ENCODE measurements at regions not wholly inside any gene's neighbourhood (a gene's known extent, or its start where the extent isn't known, plus 50 kb on each side); places are given as distances from the start of the nearest gene placed in this dataset.

- no TSS peak for BruUV-seq (replicated peaks)
- no peaks in the 10 kb centered on the region for H3K4me1 ChIP-seq
- ChIA-PET POLR2A (no interaction called here), CTCF (no interaction called here)
- DNase-seq = no peak
- H3K4me1 Mint-ChIP-seq (ENCODE audit: low read depth, unreplicated experiment) = peaks cover 7% of the 10 kb centered on the region
- intact Hi-C loops (cut with micrococcal nuclease; ENCODE audit: unreplicated experiment) = no loop called here
- no peaks in the 10 kb centered on the region for H3K36me3 ChIP-seq (ENCODE audit: control insufficient read depth, insufficient read depth, low read length)
- H3K36me3 Mint-ChIP-seq (ENCODE audit: insufficient read depth, unreplicated experiment) = no peaks in the 10 kb centered on the region
- TF ChIP-seq CTCF (IDR thresholded peaks at IDR 0.05; ENCODE audit: insufficient read depth in 1 of 2, low read depth in 1 of 2, low read length in 1 of 2, severe bottlenecking in 1 of 2, unreplicated experiment in 1 of 2) = no peak
- H3K9me3 Mint-ChIP-seq (ENCODE audit: unreplicated experiment) = no peaks in the 10 kb centered on the region
- H3K27ac Mint-ChIP-seq (ENCODE audit: unreplicated experiment) = no peak overlapping the region
- H3K9me3 ChIP-seq = 0 out of 2 replicates have a peak, but pooled peaks cover 3% of the 10 kb centered on the region
- no peaks in the 10 kb centered on the region for H3K27me3 ChIP-seq (replicated peaks; ENCODE audit: control insufficient read depth, insufficient read depth, low read length)
- H3K4me3 Mint-ChIP-seq (ENCODE audit: unreplicated experiment) = no peak overlapping the region
- no peaks in the 10 kb centered on the region for H3K27me3 Mint-ChIP-seq (ENCODE audit: insufficient read depth, unreplicated experiment)
- no peak overlapping the region for H3K4me3 ChIP-seq (ENCODE audit: low read depth, low read length)
Measured at GRCh38 chr1:244353551-244354091, 98.1 kb downstream of the ADSS2 start.

DNA sequence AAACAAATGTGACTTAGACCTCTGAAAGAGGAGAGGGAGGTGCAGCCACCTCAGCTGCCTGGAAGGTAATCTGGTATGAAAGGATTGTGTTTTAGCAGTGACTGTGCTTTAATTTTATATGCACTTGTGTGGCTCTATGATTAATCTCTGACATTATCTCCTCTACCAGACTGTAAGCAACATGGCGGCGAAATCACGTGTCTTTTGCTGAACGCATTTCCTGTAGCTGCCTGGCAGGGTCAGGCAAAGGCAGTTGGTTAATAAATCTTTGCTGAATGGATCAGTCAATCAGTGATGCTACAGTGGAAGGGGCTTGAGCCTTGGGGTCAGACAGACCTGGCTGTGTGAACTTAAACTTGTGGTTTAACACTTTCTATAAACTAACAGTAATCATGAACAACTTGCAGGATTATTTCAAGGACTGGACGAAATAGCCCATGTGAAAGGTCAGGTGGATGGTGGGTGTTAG lies 96.9 kb downstream of the ADSS2 start:
- ChIA-PET CTCF (no interaction called here), POLR2A (no interaction called here)
- Mint-ChIP-seq H3K9me3 (ENCODE audit: unreplicated experiment) (no peaks in the 10 kb centered on the region), H3K27me3 (ENCODE audit: insufficient read depth, unreplicated experiment) (no peaks in the 10 kb centered on the region), H3K27ac (ENCODE audit: unreplicated experiment) (no peak overlapping the region), H3K36me3 (ENCODE audit: insufficient read depth, unreplicated experiment) (no peaks in the 10 kb centered on the region), H3K4me3 (ENCODE audit: unreplicated experiment) (no peak overlapping the region), H3K4me1 (ENCODE audit: low read depth, unreplicated experiment) (peaks cover 4% of the 10 kb centered on the region)
- no TSS peak for BruUV-seq (replicated peaks)
- Histone ChIP-seq H3K9me3 (0 out of 2 replicates have a peak, but pooled peaks cover 3% of the 10 kb centered on the region), H3K27me3 (replicated peaks; ENCODE audit: control insufficient read depth, insufficient read depth, low read length) (no peaks in the 10 kb centered on the region), H3K36me3 (ENCODE audit: control insufficient read depth, insufficient read depth, low read length) (no peaks in the 10 kb centered on the region), H3K4me3 (ENCODE audit: low read depth, low read length) (no peak overlapping the region), H3K4me1 (no peaks in the 10 kb centered on the region)
- no peak for TF ChIP-seq CTCF (IDR thresholded peaks at IDR 0.05; ENCODE audit: insufficient read depth in 1 of 2, low read depth in 1 of 2, low read length in 1 of 2, severe bottlenecking in 1 of 2, unreplicated experiment in 1 of 2)
- intact Hi-C loops (cut with micrococcal nuclease; ENCODE audit: unreplicated experiment) = no loop called here
- no peak for DNase-seq

DNA sequence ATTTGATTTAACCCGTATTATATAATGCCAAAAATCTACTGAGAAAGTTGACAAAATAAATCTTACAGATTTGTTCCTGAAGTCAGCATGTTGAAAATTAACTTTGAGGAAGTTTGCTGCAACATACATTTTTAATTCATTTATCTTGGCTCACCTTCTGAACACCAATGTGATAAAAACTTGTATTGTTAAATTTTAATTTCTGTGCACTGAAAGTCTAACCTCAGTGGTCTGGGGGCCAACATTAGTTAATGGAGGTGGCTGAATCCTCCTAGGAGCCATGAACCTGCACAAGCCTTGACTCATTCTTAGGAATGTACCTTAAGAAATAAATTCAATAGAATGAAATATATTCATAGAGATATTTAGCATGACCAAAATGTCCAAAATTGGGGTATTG lies 95.3 kb downstream of the ADSS2 start:
- BruUV-seq (replicated peaks) = no TSS peak
- H3K9me3 Mint-ChIP-seq (ENCODE audit: unreplicated experiment) = no peaks in the 10 kb centered on the region
- peaks cover 7% of the 10 kb centered on the region for H3K4me1 Mint-ChIP-seq (ENCODE audit: low read depth, unreplicated experiment)
- Histone ChIP-seq H3K36me3 (ENCODE audit: control insufficient read depth, insufficient read depth, low read length) (no peaks in the 10 kb centered on the region), H3K27me3 (replicated peaks; ENCODE audit: control insufficient read depth, insufficient read depth, low read length) (no peaks in the 10 kb centered on the region), H3K4me1 (peaks cover 10% of the 10 kb centered on the region), H3K9me3 (0 out of 2 replicates have a peak, but pooled peaks cover 3% of the 10 kb centered on the region), H3K4me3 (ENCODE audit: low read depth, low read length) (no peak overlapping the region)
- DNase-seq = no peak
- TF ChIP-seq CTCF (IDR thresholded peaks at IDR 0.05; ENCODE audit: insufficient read depth in 1 of 2, low read depth in 1 of 2, low read length in 1 of 2, severe bottlenecking in 1 of 2, unreplicated experiment in 1 of 2) = no peak
- no peaks in the 10 kb centered on the region for H3K36me3 Mint-ChIP-seq (ENCODE audit: insufficient read depth, unreplicated experiment)
- no peak overlapping the region for H3K27ac Mint-ChIP-seq (ENCODE audit: unreplicated experiment)
- intact Hi-C loops (cut with micrococcal nuclease; ENCODE audit: unreplicated experiment) = no loop called here
- H3K27me3 Mint-ChIP-seq (ENCODE audit: insufficient read depth, unreplicated experiment) = no peaks in the 10 kb centered on the region
- ChIA-PET POLR2A (no interaction called here), CTCF (no interaction called here)
- H3K4me3 Mint-ChIP-seq (ENCODE audit: unreplicated experiment) = no peak overlapping the region

Measured in Caco-2 (cell line).